ENCODE measurements at regions not wholly inside any gene's neighbourhood (a gene's known extent, or its start where the extent isn't known, plus 50 kb on each side); places are given as distances from the start of the nearest gene placed in this dataset.

- no peak overlapping the region for H3K27ac ChIP-seq
- H3K4me1 ChIP-seq, result no peaks in the 10 kb centered on the region
- no peak overlapping the region for H3K4me3 ChIP-seq
- DNase-seq, result no peak
- TF ChIP-seq POLR2A (IDR thresholded peaks at IDR 0.05), result no peak
- TF ChIP-seq, protein P1, sequence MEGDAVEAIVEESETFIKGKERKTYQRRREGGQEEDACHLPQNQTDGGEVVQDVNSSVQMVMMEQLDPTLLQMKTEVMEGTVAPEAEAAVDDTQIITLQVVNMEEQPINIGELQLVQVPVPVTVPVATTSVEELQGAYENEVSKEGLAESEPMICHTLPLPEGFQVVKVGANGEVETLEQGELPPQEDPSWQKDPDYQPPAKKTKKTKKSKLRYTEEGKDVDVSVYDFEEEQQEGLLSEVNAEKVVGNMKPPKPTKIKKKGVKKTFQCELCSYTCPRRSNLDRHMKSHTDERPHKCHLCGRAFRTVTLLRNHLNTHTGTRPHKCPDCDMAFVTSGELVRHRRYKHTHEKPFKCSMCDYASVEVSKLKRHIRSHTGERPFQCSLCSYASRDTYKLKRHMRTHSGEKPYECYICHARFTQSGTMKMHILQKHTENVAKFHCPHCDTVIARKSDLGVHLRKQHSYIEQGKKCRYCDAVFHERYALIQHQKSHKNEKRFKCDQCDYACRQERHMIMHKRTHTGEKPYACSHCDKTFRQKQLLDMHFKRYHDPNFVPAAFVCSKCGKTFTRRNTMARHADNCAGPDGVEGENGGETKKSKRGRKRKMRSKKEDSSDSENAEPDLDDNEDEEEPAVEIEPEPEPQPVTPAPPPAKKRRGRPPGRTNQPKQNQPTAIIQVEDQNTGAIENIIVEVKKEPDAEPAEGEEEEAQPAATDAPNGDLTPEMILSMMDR (IDR thresholded peaks at IDR 0.05), result no peak
- H3K36me3 ChIP-seq, result no peaks in the 10 kb centered on the region
- no peaks in the 10 kb centered on the region for H3K27me3 ChIP-seq
- H3K9me3 ChIP-seq, result no peaks in the 10 kb centered on the region
These were observed 705.1 kb downstream of the MED13L start for GRCh38 chr12:115572440-115572839.

- DNase-seq, result no peak
- Histone ChIP-seq H3K36me3 (no peaks in the 10 kb centered on the region), H3K9me3 (no peaks in the 10 kb centered on the region), H3K27me3 (no peaks in the 10 kb centered on the region), H3K27ac (no peak overlapping the region), H3K4me1 (no peaks in the 10 kb centered on the region), H3K4me3 (no peak overlapping the region)
- TF ChIP-seq, protein P1 (IDR thresholded peaks at IDR 0.05), result no peak
- TF ChIP-seq POLR2A (IDR thresholded peaks at IDR 0.05), result no peak
These were observed 706.0 kb downstream of the MED13L start for GRCh38 chr12:115571446-115571845.

DNA sequence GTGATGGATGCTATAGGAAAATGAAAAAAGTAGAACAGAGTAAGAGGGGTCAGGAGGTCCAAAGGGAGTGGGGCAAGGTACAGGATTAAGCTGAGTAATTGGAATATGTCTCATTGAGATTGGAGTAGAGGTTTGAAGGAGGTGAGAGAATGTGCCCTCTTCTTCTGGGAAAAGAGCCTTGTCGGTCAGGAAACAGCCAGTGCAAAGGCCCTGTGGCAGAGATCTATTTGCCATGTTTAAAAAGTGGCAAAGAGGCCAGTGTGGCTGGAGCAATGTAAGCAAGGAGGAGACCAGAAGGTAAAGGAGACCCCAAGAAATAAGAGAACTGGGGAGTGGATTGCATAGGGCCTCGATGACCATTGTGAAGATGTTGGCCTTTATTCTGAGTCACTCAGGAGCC is 706.5 kb downstream of the MED13L start:
- H3K4me1 ChIP-seq, result no peaks in the 10 kb centered on the region
- no peak overlapping the region for H3K4me3 ChIP-seq
- H3K9me3 ChIP-seq, result no peaks in the 10 kb centered on the region
- no peaks in the 10 kb centered on the region for H3K27me3 ChIP-seq
- H3K27ac ChIP-seq, result no peak overlapping the region
- no peaks in the 10 kb centered on the region for H3K36me3 ChIP-seq
- no peak for DNase-seq
- TF ChIP-seq, protein P1 (IDR thresholded peaks at IDR 0.05), result no peak
- TF ChIP-seq POLR2A (IDR thresholded peaks at IDR 0.05), result no peak

DNA sequence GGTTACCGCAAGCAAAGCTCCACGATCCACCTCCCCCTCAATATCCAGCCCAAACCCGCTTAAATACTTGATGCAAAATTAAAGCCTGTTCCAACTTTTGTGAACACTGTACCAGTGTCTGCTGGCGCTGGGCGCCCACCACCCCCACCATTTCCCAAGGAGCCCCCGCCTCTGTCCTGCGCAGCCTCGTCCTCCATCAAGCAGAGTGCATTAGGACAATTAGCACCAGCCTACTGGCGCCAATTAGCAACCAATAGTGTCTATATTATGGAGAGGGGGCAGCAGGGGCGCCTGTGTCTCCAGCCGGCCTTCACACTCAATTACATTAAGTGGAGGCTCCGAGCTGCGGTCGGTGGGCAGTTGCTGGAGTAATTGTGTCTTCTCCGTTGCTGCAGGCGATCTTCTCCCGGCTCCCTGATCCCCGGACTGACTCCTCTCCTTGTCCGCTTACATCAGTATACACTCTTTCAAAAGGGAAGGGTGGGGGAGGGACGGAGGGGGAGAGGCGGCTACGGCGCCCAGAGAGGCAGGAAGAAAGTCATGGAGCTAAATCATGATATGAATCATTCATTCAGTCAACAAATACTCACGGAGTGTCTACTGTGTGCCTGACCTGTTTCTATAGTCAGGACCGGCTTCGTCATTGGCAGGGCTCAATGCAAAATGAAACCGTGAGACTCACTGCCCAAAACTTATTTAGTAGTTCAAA is 707.3 kb downstream of the MED13L start:
- Histone ChIP-seq H3K4me3 (no peak overlapping the region), H3K27me3 (no peaks in the 10 kb centered on the region), H3K9me3 (no peaks in the 10 kb centered on the region), H3K27ac (no peak overlapping the region), H3K36me3 (no peaks in the 10 kb centered on the region), H3K4me1 (no peaks in the 10 kb centered on the region)
- no peak for DNase-seq
- TF ChIP-seq POLR2A (IDR thresholded peaks at IDR 0.05), result no peak
- TF ChIP-seq, protein P1 (IDR thresholded peaks at IDR 0.05), result no peak

DNA sequence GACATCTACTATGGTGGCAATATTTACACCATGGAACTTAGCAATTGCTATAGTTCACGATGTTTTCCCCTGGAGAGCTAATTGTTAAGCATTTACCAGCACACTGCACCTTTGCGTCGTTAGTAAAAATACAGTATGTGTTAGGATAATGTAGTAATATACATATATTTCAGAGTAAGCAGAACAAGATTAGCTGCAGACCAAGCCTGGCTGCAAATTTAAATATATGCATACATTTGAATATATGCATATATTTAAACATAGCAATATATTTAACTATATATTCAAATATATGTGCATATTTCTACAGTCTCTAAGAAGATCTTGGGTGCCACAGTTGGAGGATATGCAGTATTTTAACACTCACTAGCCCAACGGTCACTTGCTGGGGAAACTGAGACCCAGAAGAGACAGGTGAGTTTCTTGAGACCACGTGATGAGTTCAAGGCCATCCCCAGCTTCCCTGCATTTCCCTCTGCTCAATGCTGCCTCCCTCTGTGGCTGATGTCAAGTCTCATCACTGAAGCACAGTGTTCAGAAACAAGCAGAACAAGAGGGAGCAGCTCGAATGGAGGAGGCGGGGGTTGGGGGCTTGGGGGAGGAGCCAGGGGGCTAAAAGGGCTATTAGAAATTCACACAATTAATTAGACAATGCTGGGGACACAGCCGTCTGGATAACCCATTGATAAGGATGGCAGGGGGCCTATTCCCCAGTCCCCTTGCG is 708.0 kb downstream of the MED13L start:
- TF ChIP-seq, protein P1 (IDR thresholded peaks at IDR 0.05), result no peak
- no peak for TF ChIP-seq POLR2A (IDR thresholded peaks at IDR 0.05)
- Histone ChIP-seq H3K4me3 (no peak overlapping the region), H3K27me3 (no peaks in the 10 kb centered on the region), H3K36me3 (no peaks in the 10 kb centered on the region), H3K27ac (no peak overlapping the region), H3K9me3 (no peaks in the 10 kb centered on the region), H3K4me1 (no peaks in the 10 kb centered on the region)
- DNase-seq, result no peak

Measured in Peyer's patch (tissue), 4 donors.